ENCODE measurements at regions not wholly inside any gene's neighbourhood (a gene's known extent, or its start where the extent isn't known, plus 50 kb on each side); places are given as distances from the start of the nearest gene placed in this dataset.

DNA sequence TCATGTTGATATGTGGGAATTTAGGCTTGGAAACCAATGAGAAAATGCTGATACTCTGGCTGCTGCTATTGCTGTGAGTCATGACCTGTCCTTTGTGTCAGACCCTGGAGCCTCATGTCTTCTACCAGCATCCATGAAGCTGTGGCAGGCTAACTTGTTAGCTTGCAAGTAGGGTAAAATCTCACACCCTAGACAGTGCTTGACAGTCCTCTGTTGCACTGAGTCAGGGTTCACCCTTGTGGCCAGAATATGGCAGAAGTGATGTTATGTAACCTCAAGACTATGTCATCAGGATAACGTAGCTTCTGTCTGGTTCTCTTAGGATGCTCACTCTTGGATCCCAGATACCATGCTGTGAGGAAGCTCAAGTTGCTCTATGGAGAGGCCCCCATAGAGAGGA is 110.8 kb downstream of the LHX2 start:
- TF ChIP-seq, protein P1, sequence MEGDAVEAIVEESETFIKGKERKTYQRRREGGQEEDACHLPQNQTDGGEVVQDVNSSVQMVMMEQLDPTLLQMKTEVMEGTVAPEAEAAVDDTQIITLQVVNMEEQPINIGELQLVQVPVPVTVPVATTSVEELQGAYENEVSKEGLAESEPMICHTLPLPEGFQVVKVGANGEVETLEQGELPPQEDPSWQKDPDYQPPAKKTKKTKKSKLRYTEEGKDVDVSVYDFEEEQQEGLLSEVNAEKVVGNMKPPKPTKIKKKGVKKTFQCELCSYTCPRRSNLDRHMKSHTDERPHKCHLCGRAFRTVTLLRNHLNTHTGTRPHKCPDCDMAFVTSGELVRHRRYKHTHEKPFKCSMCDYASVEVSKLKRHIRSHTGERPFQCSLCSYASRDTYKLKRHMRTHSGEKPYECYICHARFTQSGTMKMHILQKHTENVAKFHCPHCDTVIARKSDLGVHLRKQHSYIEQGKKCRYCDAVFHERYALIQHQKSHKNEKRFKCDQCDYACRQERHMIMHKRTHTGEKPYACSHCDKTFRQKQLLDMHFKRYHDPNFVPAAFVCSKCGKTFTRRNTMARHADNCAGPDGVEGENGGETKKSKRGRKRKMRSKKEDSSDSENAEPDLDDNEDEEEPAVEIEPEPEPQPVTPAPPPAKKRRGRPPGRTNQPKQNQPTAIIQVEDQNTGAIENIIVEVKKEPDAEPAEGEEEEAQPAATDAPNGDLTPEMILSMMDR (IDR thresholded peaks at IDR 0.05; ENCODE audit: insufficient read depth, low read length, poor library complexity, severe bottlenecking) = no peak
- TF ChIP-seq EZH2phosphoT487 (conservative IDR thresholded peaks at IDR 0.05; ENCODE audit: low read length) = no peak

All from SU-DHL-6 (cell line).